DOHH2 (cell line): ENCODE measurements at regions not wholly inside any gene's neighbourhood (a gene's known extent, or its start where the extent isn't known, plus 50 kb on each side); places are given as distances from the start of the nearest gene placed in this dataset.

Source experiments
- EZH2phosphoT487 ChIP-seq: fragments of 200-600 bp; sonication (generic); IDR thresholded peaks from 2 replicates; pipeline ENCODE4 v1.6.1; 2017; ENCODE audit warnings: borderline replicate concordance, mild to moderate bottlenecking, antibody characterized with exemption, low read length, moderate library complexity, mixed read lengths
- TF ChIP-seq, protein P1 (sequence below): fragments of 200-600 bp; sonication (generic); IDR thresholded peaks from one replicate; pipeline ENCODE4 v1.5.1; 2014; ENCODE audit warnings: antibody characterized with exemption, mild to moderate bottlenecking, low read depth, low read length; ENCODE audit not compliant: poor library complexity, severe bottlenecking

DNA sequence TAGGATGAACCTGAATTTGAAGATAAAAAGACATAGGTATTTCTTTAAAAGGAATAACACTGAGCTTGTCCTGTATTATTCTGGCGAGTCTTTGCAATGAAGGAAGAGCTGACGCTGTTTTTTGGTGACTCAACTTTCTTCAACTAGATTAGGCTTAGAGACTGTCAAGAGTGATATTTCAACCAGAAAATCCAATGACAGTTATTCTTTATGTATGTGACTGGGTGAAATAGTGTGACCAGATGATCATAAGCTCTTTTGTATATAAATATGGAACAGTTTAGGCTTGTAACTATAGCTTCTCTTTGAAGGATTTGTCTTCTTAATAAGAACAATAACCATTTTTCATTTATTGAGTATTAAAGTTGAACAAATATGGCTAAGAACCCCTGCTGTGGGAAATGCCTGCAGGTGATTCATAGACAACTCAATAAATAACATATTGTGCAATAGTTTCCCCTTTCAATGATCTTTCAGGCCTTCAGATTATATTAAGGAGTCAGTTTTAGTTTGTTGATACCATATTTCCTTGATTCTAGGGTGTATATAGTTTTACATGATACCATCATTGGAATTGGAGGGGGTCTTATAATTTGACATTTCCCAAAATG is 265.6 kb upstream of the JAG1 start:
- TF ChIP-seq, protein P1, sequence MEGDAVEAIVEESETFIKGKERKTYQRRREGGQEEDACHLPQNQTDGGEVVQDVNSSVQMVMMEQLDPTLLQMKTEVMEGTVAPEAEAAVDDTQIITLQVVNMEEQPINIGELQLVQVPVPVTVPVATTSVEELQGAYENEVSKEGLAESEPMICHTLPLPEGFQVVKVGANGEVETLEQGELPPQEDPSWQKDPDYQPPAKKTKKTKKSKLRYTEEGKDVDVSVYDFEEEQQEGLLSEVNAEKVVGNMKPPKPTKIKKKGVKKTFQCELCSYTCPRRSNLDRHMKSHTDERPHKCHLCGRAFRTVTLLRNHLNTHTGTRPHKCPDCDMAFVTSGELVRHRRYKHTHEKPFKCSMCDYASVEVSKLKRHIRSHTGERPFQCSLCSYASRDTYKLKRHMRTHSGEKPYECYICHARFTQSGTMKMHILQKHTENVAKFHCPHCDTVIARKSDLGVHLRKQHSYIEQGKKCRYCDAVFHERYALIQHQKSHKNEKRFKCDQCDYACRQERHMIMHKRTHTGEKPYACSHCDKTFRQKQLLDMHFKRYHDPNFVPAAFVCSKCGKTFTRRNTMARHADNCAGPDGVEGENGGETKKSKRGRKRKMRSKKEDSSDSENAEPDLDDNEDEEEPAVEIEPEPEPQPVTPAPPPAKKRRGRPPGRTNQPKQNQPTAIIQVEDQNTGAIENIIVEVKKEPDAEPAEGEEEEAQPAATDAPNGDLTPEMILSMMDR: no peak
- no peak for TF ChIP-seq EZH2phosphoT487
